HG03439 (cell line): ENCODE measurements at regions not wholly inside any gene's neighbourhood (a gene's known extent, or its start where the extent isn't known, plus 50 kb on each side); places are given as distances from the start of the nearest gene placed in this dataset.

Experiments
- ATAC-seq: cut with Tn5 transposase; IDR thresholded peaks from one replicate; pipeline ENCODE4 v1.9.1; 2021; ENCODE audit warnings: mild to moderate bottlenecking, moderate library complexity; ENCODE audit not compliant: unreplicated experiment

DNA sequence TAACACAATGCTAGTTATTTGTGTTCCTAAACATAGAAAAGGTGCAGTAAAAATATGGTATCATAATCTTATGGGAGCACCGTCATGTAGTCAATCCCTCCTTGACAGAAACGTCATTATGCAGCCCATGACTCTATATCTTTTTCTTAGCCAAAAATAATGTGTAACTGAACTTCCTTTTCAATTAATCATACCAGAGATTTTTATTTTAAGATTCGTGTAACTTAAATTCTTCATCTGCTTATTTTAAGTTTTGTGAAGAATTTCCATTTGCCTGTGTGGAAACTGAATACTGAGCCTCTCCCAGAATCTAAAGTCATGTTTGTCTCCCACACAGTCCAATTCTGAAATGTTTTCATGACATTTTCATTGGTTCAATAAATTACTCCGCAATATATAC, 699.1 kb downstream of the KCNA4 start:
- ATAC-seq, result no peak

- no peak for ATAC-seq
These were observed 701.6 kb downstream of the KCNA4 start for GRCh38 chr11:29315275-29315674.

DNA sequence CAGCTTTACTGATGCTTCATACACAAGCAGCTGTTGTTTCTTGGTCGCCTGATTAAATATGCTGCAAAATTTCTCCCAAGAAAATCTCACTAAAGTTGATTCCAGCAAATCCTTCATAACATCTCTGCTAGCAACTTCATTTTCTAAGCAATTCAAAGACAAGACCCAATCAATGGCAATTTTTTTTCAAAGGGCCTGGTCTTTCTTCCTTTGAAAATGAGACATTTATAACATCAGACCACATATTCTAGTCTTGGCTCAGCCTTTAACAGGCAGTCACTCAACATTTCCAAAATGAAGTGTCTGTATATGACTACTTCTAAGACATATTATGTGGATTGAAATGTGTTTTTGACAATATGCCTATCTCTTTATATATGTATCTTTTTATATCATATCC, 702.6 kb downstream of the KCNA4 start:
- ATAC-seq, result no peak

GRCh38 chr11:29312812-29313211, 704.0 kb downstream of the KCNA4 start:
- ATAC-seq, result no peak

- ATAC-seq, result no peak
These were observed 706.0 kb downstream of the KCNA4 start for GRCh38 chr11:29310725-29311342.

GRCh38 chr11:29309992-29310391, 706.8 kb downstream of the KCNA4 start:
- no peak for ATAC-seq

DNA sequence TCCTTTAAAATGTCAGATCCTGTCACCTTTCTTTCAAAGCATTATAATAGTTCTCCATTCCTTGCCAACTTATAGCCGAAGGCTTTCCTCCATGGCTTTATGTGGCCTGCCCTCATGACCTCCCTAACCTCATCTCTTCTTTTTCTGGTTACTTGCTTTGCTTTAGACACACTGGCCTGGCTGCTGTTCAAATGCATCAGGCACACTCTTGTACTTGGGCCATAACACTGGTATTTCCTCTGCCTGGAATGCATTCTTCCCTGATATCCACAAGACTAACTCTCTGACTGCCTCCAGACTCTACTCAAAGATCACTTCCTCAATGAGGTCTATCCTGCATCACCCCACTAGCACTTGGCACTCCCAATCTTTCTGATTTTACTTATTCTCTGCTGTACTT, 710.3 kb downstream of the KCNA4 start:
- no peak for ATAC-seq

GRCh38 chr11:29305456-29306232, 711.2 kb downstream of the KCNA4 start:
- no peak for ATAC-seq

GRCh38 chr11:29300420-29300819, 716.4 kb downstream of the KCNA4 start:
- ATAC-seq, result no peak

GRCh38 chr11:29296680-29297079, 720.1 kb downstream of the KCNA4 start:
- no peak for ATAC-seq

GRCh38 chr11:29293825-29294224, 723.0 kb downstream of the KCNA4 start:
- ATAC-seq, result peak; percentile 99

- no peak for ATAC-seq
These were observed 734.7 kb downstream of the KCNA4 start for GRCh38 chr11:29282088-29282487.

DNA sequence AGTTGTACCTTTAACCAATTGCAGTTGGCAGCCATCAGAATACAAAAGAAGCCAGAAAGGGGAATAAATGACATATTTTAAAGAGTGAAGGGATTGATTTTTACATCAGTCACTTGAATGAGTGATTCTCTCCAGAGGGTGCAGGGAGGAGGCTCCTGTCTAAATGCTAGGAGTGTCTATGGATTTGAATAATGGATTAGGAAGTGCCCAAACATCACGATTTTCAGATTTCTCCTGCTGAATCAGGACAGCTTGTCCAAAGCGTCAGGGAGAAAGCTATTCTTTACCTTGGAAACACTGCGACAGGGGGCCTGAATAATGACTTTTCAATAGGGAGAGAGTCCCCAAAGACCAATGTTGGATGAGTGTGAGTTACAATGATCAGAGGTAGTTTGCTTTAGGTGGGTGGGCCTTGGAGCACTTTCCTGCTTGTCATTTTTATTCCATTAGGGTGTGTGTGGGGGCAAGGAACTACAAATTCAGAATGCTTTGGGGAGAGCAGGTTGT, 735.5 kb downstream of the KCNA4 start:
- no peak for ATAC-seq

GRCh38 chr11:29280452-29280851, 736.4 kb downstream of the KCNA4 start:
- ATAC-seq, result no peak

DNA sequence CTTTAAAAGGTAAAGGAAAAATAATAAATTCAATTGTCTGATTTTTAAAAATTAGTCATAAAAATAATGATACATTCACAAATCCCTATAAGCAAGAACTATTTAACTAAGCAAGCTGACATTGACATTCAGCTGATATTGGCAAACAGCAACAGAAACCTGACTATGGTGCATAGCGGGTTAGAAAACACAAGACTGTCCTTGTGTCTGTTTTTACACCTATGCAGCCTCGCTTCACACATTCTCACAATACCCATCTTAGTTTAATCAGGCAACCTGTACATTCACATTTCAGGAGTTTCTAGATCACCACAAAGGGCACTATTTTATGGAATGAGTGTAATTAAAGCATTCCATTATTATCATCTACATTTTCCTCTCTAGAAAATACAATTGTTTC, 737.1 kb downstream of the KCNA4 start:
- ATAC-seq, result no peak

DNA sequence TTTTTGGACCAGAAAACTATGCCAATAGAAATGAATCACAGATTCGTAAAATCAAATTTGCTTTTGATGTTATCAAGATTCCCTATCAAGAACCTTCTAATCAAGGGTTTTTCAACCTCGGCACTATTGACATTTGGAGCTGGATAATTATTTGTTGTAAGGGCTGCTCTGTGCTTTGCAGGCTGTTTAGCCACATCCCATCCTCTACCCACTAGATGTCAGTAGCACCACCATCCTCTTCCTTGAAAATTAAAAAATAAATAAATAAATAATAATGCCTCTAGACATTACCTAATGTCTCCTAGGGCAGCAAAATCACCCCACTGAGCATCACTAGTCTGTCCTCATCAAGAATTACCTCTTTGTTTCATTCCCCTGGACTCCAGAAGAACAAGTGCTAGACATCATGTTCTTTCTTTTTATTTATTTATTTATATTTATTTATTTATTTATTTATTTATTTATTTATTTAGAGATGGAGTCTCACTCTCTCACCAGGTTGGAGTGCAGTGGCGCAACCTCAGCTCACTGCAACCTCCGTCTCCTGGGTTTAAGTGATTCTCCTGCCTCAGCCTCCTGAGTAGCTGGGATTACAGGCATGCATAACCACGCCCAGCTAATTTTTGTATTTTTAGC, 744.7 kb downstream of the KCNA4 start:
- no peak for ATAC-seq

- ATAC-seq, result no peak
These were observed 745.2 kb downstream of the KCNA4 start for GRCh38 chr11:29271616-29272015.

GRCh38 chr11:29268733-29269132, 748.1 kb downstream of the KCNA4 start:
- no peak for ATAC-seq

DNA sequence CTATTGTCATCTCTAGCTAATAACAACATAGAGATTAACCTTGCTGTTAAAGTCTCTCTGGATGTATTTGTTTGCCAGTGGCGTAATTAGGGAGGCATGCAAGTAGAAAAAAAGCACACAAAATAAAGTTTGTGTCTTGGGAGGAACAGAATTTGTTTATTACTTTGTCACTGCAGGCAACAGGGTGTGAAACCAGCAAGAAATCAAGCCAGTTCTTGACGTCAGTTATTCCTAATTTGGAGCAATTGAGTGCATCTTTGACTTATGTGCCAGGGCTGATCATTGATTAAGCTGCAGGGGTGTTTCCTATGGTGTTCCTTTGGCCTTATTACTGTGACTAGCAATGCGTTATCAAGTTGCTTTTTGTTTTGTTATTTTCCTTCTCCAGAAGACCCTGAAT, 751.0 kb downstream of the KCNA4 start:
- ATAC-seq, result no peak

DNA sequence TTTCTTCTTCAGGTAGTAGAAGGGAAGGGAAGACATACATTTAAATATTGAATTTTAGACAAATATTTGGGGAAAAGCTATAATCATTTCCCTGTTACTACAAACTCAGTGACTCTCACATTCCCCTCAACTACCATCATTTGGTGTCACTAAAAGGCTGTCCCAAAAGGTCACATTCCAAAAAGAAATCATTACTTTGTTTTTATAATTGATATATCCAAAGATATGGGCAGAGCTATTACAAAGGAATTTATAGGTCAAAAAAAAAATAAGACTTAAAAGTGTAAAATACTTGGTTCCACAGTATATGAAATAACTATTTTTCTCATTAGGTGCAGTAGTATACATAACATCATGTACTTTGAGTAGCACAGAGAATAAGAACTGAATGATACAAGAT, 751.4 kb downstream of the KCNA4 start:
- no peak for ATAC-seq

- ATAC-seq, result no peak
These were observed 752.7 kb downstream of the KCNA4 start for GRCh38 chr11:29263971-29264682.
